WI38 (cell line): ENCODE measurements at regions not wholly inside any gene's neighbourhood (a gene's known extent, or its start where the extent isn't known, plus 50 kb on each side); places are given as distances from the start of the nearest gene placed in this dataset.

ENCODE experiments used
- H3K4me3 ChIP-seq: 2 replicates; pipeline ENCODE4 v1.5.1; 2011; ENCODE audit warnings: low read depth, mild to moderate bottlenecking, control low read depth, low read length
- CTCF ChIP-seq: IDR thresholded peaks from 2 replicates; pipeline ENCODE4 v1.5.1; 2012; ENCODE audit warnings: low read depth, mild to moderate bottlenecking, control low read depth, low read length

- H3K4me3 ChIP-seq, result no peak overlapping the region
- no peak for TF ChIP-seq CTCF
Observed at GRCh38 chr21:38959692-38960061, 153.9 kb downstream of the ETS2 start.

- TF ChIP-seq CTCF, result no peak
- H3K4me3 ChIP-seq, result no peak overlapping the region
Observed at GRCh38 chr21:38958940-38959691, 153.4 kb downstream of the ETS2 start.

GRCh38 chr21:38958323-38958705, 152.6 kb downstream of the ETS2 start:
- no peak overlapping the region for H3K4me3 ChIP-seq
- no peak for TF ChIP-seq CTCF

GRCh38 chr21:38957575-38958322, 152.0 kb downstream of the ETS2 start:
- TF ChIP-seq CTCF, result no peak
- no peak overlapping the region for H3K4me3 ChIP-seq

- TF ChIP-seq CTCF, result no peak
Observed at GRCh38 chr21:38956856-38957571, 151.3 kb downstream of the ETS2 start.

GRCh38 chr21:38956521-38956855, 150.8 kb downstream of the ETS2 start:
- H3K4me3 ChIP-seq, result no peak overlapping the region
- no peak for TF ChIP-seq CTCF

More at GRCh38 chr21:38956856-38957571, 151.3 kb downstream of the ETS2 start:
- H3K4me3 ChIP-seq, result no peak overlapping the region

- no peak overlapping the region for H3K4me3 ChIP-seq
- TF ChIP-seq CTCF, result no peak
Observed at GRCh38 chr21:38956007-38956406, 150.3 kb downstream of the ETS2 start.
